GM18505 (cell line): ENCODE measurements at regions not wholly inside any gene's neighbourhood (a gene's known extent, or its start where the extent isn't known, plus 50 kb on each side); places are given as distances from the start of the nearest gene placed in this dataset.

Experiments
- ATAC-seq: cut with Tn5 transposase; IDR thresholded peaks from one replicate; pipeline ENCODE4 v1.9.1; 2021; ENCODE audit not compliant: unreplicated experiment
- POLR2A ChIP-seq: IDR thresholded peaks from 4 replicates; pipeline ENCODE4 v1.6.1; 2011; ENCODE audit warnings: borderline replicate concordance; ENCODE audit not compliant: insufficient read depth, insufficient read length; ENCODE audit errors: extremely low read depth

DNA sequence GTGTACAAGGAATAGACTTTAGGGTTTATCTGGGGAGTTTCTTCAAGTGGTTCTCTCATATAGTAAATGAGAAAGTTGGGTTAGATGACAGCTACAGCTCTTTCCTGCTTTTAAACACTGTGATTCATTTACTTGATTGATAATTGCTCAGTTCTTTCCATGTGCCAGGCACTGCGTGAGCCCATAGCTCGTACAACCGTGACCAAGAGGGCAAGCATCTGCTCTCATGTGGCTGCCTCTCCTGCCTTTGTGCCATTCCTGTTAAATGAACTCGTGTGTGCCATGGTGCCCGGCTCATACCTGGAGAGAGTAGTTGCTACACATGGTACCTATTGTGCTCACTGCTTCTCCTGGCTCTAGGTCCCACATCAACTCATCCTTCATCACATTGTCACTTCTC lies 206.3 kb downstream of the SNX19 start:
- ATAC-seq: no peak
- no peak for TF ChIP-seq POLR2A

DNA sequence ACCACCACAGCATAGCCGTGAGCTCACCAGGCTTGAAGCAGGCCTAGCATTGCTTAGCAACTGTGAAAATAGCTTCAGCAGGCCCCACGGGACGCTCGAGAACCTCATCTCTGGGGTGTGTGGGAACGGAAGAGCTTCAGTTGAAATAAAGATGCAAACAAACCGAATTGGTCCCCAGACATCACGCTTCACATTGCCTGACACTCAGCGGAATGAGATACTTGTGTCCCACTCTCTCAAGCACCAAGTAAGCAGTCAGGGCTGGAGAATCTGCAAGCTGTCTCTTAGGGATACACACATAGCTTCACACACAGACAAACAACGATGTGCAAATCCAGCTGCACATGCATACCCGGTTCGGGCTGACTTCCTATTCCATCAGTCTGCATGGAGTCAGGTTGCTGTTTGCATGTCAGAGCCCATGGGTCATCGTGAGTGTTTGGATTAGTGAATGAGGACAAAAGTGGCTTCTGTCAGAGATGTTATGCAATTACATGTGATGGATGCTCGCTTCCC lies 205.7 kb downstream of the SNX19 start:
- no peak for TF ChIP-seq POLR2A
- ATAC-seq: no peak

DNA sequence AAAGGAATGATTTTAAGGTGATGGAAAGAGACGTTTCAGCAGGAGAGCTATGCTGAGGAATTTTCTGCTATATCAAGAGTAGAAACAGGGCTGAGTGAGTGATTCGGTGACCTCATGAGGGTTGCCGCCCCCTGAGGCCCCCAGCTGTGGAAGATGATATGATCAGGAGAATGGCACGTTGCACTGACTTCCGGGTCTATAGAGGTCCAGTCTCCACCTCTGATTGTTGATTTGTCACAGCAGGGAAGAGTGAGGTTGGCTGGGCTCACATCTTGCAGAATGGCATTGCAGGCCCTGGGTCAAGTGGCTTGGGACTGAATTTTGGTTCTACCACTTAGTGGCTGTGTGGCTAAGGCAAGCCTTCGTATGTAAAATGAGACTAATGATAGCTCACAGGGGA lies 205.1 kb downstream of the SNX19 start:
- no peak for ATAC-seq
- TF ChIP-seq POLR2A: no peak

DNA sequence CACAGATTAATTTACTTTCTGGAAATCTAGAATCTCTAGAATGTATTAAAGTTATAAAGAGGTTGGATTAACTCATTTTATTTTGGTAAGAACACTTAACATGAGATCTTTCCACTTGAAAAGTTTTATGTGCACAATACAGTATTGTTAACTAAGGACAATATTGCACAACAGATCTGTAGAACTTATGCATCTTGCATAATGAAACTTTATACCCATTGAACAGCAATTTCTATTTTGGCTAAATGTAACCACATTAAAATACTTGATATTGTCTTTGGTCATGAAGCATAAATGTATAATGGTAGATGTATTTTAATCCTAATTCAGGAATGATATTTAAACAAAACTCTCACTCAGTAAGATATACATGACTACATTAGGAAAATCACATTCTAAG lies 203.8 kb downstream of the SNX19 start:
- TF ChIP-seq POLR2A: no peak
- no peak for ATAC-seq

DNA sequence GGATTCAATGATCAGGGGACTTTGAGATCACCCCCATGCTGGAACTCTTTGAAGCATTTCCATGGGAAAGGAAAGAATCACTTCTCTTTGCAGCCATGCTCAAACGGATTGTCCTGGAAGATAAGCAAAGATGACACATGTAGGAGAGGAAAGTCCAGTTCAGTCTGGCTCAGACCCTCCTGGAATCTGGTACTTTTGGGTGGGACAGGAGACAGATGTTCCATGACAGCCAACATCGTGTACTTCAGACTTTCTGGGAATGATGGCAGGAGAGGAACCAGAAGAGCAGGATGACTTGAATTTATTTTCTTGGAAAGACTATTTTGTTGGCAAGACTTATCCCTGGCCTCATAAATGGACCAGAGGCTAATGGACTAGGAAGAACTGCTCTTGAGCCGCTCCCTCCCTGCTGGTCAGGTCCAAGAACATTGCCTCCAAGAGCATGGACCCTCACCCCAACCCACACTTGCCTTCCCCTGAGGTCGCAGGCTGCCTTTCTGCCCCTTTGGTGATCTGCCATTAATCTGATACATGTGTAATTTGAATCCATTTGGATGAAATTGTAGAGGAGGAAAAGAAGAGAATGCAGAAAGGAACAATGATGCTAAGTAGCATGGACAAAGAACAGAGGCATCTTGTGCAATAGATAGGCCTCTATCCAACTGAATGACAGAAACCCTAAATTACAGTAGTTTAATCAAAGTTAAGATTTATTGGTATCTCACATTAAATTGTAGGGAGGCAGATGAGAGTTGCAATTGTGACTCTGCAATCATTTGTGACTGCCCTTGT lies 201.0 kb downstream of the SNX19 start:
- TF ChIP-seq POLR2A: no peak
- ATAC-seq: no peak

DNA sequence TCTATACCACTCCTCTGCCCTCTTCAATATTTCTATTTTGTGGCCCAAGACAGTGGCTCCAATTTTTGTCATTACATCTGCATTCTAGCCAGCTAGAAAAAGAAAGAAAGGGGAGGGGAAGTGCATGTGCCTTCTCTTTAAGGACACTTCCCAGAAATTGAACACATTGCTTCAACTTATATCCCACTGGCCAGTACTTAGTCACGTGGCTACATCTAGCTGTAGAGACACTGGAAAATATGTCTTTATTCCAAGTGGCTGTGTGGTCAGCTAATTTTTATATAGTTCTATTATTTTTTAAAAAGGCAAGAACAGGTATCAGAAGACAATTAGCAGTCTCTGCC lies 200.4 kb downstream of the SNX19 start:
- no peak for TF ChIP-seq POLR2A
- ATAC-seq: no peak

DNA sequence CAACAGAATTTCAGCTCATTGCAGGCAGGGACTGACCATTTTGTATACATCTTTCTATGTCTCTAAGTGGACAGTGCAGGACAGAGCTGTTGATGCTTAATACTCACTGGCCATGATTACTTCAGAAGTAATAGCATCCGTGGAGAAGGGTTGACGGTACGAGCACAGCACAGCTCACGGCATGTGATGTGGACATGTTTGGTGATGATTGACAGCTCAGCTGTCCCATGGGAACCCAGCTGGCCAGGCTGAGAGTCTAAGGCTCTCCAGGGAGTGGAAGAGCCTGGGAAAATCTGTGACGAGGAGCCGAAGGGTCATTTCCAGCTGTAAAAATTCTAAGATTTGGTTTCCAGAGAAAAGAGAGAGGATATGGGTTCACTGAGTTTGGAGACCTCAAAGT lies 198.2 kb downstream of the SNX19 start:
- ATAC-seq: no peak

DNA sequence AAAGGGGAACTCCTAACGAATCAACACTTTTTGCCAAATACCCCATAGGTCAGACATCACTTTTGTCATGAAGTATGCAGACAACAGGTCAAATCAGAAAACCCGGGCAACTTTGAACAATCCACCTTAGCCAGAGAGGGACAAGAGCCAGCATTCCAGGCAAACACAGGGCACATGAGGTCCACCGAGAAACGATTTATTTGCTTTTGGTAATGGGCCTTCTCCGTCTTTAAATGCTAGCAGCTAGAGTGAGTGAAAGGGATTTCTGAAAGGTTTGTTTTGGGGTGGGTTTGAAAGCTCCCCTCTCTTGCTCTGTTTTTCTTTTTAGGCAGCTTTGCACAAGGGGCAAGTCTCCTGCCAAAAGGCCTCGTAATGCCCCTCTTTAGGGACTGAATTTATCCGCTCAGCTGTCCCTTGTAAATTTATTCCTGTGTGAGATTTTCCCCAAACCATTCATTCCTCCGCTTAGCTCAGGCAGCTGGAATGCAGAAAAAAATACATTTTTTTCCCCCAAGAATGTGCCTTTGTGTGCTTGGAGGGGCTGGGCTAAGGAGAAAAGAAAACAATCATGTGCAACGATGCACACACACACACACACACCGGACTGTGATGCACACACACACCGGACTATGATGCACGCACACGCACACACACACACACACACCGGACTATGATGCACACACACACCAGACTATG lies 196.9 kb downstream of the SNX19 start:
- ATAC-seq: no peak

More for the DNA sequence above, 198.2 kb downstream of the SNX19 start:
- TF ChIP-seq POLR2A: no peak

DNA sequence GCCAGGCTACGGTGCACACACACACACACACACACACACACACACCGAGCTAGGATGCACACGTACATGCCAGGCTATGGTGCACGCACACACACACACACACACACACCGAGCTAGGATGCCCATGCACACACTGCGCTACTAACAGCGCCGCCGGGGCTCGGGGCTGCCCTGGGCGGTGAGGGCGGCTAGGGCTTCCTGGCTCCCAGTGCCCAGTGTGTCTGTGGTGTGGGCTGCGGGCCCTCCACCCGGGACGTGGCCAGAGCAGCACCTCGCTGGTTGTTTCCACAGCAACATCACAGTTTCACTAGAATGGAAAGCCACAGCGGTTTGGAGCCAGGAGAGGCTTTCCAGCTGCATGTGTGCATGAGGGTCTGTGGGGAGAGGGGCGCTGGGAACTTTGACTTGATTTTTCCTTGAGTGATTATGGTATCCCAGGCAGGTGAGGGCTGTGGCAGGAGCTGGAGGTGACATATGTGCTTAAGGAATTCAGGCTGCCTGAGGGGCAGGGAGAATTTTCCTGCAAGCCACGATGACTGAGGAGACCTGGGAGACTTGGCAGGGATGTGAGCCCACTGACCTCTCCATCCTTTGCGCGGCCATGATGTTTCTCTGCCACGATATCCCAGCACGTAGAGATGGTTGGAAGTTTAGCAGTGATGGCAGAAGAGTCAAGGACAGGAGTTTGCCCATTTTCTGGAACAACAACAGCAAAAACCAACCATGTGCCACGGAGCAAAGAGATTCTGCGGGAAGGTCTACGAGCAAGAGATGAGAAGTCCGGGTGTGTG lies 195.9 kb downstream of the SNX19 start:
- no peak for TF ChIP-seq POLR2A
- ATAC-seq: no peak

More for the DNA sequence above, 196.9 kb downstream of the SNX19 start:
- TF ChIP-seq POLR2A: no peak

DNA sequence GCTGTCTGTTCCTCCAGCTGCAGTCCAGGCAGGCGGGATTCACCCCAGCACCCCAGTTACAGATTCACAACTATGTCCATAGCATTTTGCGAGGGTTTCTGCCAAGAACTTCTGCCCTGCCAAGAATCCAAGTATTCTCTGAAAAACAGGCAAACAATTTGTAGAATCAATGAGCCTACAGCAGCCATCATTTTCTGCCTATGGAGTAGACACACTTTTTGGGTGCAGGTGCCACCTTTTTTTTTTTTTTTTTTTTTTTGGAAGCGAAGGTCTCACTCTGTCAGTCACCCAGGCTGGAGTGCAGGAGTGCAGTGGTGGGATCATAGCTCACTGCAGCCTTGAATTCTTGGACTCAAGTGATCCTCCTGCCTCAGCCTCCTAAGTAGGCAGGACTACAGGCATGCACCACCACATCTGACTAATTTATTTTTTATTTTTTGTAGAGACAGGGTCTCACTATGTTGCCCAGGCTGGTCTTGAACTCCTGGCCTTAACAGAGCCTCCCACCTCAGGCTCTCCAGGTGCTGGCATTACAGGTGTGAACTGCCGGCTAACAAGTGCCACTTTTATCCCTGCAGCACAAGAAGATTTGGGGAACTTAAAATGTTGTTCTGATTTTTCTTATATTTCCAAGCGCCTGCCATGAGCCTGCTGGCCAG lies 195.1 kb downstream of the SNX19 start:
- no peak for TF ChIP-seq POLR2A
- no peak for ATAC-seq

DNA sequence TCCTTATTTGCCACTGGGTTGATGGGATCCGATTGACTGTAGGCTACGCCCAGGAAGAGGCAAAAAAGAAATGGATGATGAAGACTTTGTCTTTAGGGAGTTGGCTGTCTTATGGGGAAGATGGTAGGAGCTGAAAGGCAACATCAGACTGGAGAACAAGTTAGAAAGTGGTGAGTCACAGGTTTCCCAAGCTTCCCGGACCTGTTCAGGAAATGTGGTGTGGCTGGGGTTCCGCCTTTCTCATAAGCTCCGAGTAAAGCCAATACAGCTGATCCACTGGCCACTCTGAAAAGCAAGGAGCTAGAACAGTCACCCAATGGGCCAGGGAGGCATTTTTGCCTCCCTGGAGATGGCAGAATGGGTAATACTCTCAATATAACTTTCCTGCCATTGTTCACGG lies 194.5 kb downstream of the SNX19 start:
- TF ChIP-seq POLR2A: no peak
- ATAC-seq: no peak

DNA sequence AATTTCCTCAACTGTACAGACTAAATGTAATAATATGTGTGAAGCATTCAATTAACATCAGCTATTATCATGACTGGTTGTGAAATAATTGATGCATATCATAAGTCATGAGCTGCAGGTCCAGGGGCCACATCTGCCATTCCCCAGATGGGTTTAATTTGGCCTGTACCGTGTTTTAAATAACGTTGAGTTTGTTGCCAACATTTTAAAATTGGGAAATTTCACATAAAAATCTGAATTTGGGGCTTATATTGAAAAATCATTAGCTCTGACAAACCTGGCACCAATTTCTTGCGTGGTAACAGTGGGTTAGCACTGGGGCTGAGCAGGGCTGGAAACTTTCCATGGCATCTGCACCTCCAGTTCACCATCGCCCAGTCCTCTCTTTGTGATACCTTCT lies 193.9 kb downstream of the SNX19 start:
- ATAC-seq: no peak
- no peak for TF ChIP-seq POLR2A

DNA sequence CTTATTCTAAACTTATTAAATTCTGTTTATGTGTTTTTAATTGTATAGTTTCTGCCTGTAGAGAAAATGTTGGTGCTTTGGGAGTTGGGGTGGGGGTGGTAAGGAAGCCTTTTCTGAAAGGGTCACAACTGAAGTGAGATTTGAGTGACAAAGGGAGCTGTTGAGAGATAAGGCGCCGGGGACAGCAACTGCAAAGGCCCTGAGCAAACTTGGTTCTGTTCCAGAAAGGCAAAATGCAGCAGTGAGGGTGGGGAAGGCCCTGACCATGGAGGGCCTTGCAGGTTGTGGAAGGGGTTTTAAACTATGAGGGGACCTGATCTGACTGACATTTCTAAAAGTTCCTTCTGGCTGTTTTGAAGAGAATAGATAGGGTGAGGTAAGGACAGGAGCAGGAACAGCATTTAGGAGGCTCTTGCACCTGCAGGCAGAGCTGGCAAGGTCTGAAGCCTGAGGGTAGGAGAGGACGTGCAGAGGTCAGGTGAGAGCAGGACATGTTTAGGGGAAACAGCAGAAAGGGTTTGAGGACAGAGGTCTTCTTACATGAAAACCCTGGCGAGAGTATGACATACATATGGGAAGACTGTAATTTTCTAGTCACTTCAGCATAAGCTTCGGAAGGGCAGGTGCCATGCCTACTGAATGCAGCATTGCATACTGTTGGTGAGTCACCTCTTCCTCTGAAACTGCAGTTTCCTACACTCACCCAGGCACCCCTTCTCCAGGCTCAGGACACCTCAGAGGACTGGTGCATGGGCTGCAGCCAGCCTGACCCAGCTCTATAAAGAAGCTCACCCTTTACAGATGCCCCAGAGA lies 190.7 kb downstream of the SNX19 start:
- TF ChIP-seq POLR2A: no peak
- no peak for ATAC-seq
